Upper lobe of left lung (tissue), 6 donors: ENCODE measurements at regions not wholly inside any gene's neighbourhood (a gene's known extent, or its start where the extent isn't known, plus 50 kb on each side); places are given as distances from the start of the nearest gene placed in this dataset.

ENCODE experiments used
- ATAC-seq, 2 donors: fragments of 200-7000 bp; cut with Tn5 transposase; one replicate each; pipeline ENCODE4 v1.9.1; 2022; ENCODE audit warnings: mild to moderate bottlenecking in 2 of 2, moderate library complexity in 2 of 2; ENCODE audit not compliant: low FRiP score in 2 of 2
- DNase-seq, 2 donors: peaks; one replicate each; pipeline ENCODE4 v3.0.0-alpha.2; 2019 to 2020
- H3K27ac ChIP-seq, 4 donors: fragments of 200-600 bp; sonication (generic); one replicate each; pipeline ENCODE4 v1.5.1; 2016 to 2019
- H3K27me3 ChIP-seq, 4 donors: fragments of 200-600 bp; sonication (generic); one replicate each; pipeline ENCODE4 v1.5.1; 2017 to 2019
- H3K36me3 ChIP-seq, 4 donors: fragments of 200-600 bp; sonication (generic); one replicate each; pipeline ENCODE4 v1.5.1; 2016 to 2019
- H3K4me1 ChIP-seq, 4 donors: fragments of 200-600 bp; sonication (generic); one replicate each; pipeline ENCODE4 v1.5.1; 2018 to 2019
- H3K4me3 ChIP-seq, 4 donors: fragments of 200-600 bp; sonication (generic); one replicate each; pipeline ENCODE4 v1.5.1; 2017 to 2019; ENCODE audit warnings: mild to moderate bottlenecking in 2 of 4, moderate library complexity in 1 of 4
- H3K9me3 ChIP-seq, 4 donors: fragments of 200-600 bp; sonication (generic); one replicate each; pipeline ENCODE4 v1.5.1; 2018 to 2019
- EP300 ChIP-seq, 4 donors: sonication (generic); formaldehyde crosslinking; IDR thresholded peaks; one replicate each; pipeline ENCODE4 v1.5.1; 2017; ENCODE audit warnings: antibody characterized with exemption in 4 of 4, control low read depth in 2 of 4
- POLR2A ChIP-seq, 4 donors: fragments of 450-650 bp; IDR thresholded peaks; one replicate each; pipeline ENCODE4 v1.5.1; 2016 to 2017; ENCODE audit warnings: antibody characterized with exemption in 4 of 4, mild to moderate bottlenecking in 2 of 4
- POLR2AphosphoS5 ChIP-seq, 2 donors: sonication (generic); formaldehyde crosslinking; IDR thresholded peaks; one replicate each; pipeline ENCODE4 v1.5.1; 2017; ENCODE audit warnings: antibody characterized with exemption in 2 of 2
- WGBS, 2 donors: methylation state at CpG; one replicate each; pipeline ENCODE4 v1.1.5; 2017 to 2018; 5-methylcytosine and 5-hydroxymethylcytosine counted together
- TF ChIP-seq, protein P1 (sequence below), 6 experiments: fragments of 450-650 bp in 4 of 6; fragments of 200-600 bp in 2 of 6; sonication (generic) in 2 of 6; IDR thresholded peaks; one replicate each; pipeline ENCODE4 v1.5.1; 2016 to 2019; ENCODE audit warnings: antibody characterized with exemption in 6 of 6
- donor health status: DM: no; HTN: no; CAD: no; lungs with moderate emphysema.
- donor health status: DM: no; HTN: yes; CAD: no; lungs with severe emphysema.

DNA sequence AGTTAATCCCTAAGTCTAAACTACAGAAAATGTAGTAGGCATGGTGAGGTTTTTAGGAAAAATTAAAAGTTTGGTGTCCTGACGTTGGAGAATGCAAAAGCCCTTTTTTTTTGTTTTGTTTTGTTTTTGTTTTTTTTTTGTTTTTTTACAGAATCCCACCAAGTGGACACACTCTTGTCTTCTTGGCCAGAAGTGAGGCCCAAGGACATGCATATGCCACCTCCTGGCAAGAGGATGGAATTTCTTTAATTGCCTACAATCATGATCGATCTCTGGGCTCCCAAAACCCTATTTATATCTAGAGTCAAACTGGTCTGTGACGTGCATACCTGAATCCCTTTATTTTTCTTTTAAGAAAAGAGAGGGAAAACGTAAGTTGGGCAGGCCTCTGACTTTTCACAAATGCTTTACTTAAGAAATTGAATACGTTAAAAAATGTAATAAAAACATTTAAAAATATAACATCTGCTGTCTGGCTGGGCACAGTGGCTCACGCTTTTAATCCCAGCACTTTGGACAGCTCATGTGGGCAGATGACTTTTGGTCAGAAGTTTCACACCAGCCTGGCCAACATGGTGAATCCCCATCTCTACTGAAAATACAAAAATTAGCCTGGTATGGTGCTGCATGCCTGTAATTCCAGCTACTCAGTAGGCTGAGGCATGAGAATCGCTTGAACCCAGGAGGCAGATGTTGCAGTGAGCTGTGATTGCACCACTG is 502.7 kb downstream of the CBLN2 start:
- no peaks in the 10 kb centered on the region for H3K4me1 ChIP-seq
- H3K27ac ChIP-seq: no peak overlapping the region
- no peak overlapping the region for H3K4me3 ChIP-seq
- no peak for TF ChIP-seq EP300 (IDR thresholded peaks at IDR 0.05)
- TF ChIP-seq POLR2AphosphoS5 (IDR thresholded peaks at IDR 0.05): no peak
- TF ChIP-seq POLR2A (IDR thresholded peaks at IDR 0.05): no peak
- TF ChIP-seq, protein P1, sequence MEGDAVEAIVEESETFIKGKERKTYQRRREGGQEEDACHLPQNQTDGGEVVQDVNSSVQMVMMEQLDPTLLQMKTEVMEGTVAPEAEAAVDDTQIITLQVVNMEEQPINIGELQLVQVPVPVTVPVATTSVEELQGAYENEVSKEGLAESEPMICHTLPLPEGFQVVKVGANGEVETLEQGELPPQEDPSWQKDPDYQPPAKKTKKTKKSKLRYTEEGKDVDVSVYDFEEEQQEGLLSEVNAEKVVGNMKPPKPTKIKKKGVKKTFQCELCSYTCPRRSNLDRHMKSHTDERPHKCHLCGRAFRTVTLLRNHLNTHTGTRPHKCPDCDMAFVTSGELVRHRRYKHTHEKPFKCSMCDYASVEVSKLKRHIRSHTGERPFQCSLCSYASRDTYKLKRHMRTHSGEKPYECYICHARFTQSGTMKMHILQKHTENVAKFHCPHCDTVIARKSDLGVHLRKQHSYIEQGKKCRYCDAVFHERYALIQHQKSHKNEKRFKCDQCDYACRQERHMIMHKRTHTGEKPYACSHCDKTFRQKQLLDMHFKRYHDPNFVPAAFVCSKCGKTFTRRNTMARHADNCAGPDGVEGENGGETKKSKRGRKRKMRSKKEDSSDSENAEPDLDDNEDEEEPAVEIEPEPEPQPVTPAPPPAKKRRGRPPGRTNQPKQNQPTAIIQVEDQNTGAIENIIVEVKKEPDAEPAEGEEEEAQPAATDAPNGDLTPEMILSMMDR (IDR thresholded peaks at IDR 0.05): no peak
- no peaks in the 10 kb centered on the region for H3K36me3 ChIP-seq
- no peaks in the 10 kb centered on the region for H3K27me3 ChIP-seq
- H3K9me3 ChIP-seq: no peaks in the 10 kb centered on the region
- DNase-seq: no peak
- no peak for ATAC-seq
- WGBS, 2 donors: 68 to 70% methylated on average over 7 of the region's 7 CpGs

DNA sequence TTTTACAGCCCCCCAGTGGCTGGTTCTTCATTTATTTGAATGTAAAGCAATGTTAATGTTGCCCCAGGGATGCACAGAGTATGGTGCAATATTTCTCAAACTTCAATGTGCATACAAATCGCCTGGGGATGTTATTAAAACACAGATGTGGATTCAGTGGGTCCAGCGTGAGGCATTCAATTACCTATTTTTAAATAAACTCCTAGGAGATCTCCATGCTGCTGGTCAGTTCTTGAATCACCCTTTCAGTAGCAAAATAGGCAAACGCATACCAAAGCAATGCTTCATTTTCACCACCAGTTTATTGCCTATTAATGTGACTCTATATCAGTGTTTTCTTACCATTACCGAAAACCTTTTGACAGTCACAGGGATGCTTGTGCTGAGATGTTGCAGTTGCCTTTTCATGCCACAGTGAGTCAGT is 530.7 kb downstream of the CBLN2 start:
- ATAC-seq (no peak), DNase-seq (no peak)
- H3K4me3 ChIP-seq: no peak overlapping the region
- TF ChIP-seq EP300 (IDR thresholded peaks at IDR 0.05) (no peak), POLR2AphosphoS5 (IDR thresholded peaks at IDR 0.05) (no peak), POLR2A (IDR thresholded peaks at IDR 0.05) (no peak)
- TF ChIP-seq, protein P1 (IDR thresholded peaks at IDR 0.05): no peak
- no peaks in the 10 kb centered on the region for H3K36me3 ChIP-seq
- H3K27ac ChIP-seq: no peak overlapping the region
- H3K27me3 ChIP-seq: no peaks in the 10 kb centered on the region
- no peaks in the 10 kb centered on the region for H3K9me3 ChIP-seq
- WGBS, 2 donors: 69 to 71% methylated on average over 4 of the region's 4 CpGs
- H3K4me1 ChIP-seq: no peaks in the 10 kb centered on the region

DNA sequence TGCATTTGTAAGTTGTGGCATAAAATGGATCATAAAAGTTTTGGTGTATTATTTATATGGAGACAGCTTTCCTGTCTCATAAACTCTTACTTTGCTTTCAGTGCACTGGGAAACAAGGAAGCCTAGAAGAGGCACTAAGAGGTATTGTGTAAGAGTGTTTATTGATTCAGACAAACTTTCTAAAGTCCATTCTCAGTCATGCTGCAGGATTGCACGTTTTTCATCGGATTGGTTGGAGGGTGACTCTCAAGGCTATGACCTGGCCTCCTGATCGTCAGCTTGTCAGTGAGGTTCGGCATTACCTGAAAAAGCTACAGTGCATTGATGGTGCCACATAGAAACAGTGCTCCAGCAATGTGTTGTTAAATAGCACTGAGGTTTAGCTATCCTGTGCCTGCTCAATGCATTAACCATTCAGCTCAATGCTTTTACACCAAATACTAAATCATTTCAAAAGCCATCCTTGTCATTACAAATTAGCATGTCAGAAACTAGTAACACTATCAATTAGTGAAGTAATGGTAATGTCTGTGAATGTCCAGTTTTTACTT is 545.5 kb downstream of the CBLN2 start:
- H3K4me1 ChIP-seq: no peaks in the 10 kb centered on the region
- no peak for ATAC-seq
- 51 to 57% methylated on average over 4 of the region's 4 CpGs for whole genome bisulfite sequencing, 2 donors
- H3K9me3 ChIP-seq: no peaks in the 10 kb centered on the region
- no peak for DNase-seq
- H3K27me3 ChIP-seq: no peaks in the 10 kb centered on the region
- H3K4me3 ChIP-seq: no peak overlapping the region
- TF ChIP-seq POLR2AphosphoS5 (IDR thresholded peaks at IDR 0.05) (no peak), EP300 (IDR thresholded peaks at IDR 0.05) (no peak), POLR2A (IDR thresholded peaks at IDR 0.05) (no peak)
- TF ChIP-seq, protein P1 (IDR thresholded peaks at IDR 0.05): no peak
- H3K27ac ChIP-seq: no peak overlapping the region
- no peaks in the 10 kb centered on the region for H3K36me3 ChIP-seq

DNA sequence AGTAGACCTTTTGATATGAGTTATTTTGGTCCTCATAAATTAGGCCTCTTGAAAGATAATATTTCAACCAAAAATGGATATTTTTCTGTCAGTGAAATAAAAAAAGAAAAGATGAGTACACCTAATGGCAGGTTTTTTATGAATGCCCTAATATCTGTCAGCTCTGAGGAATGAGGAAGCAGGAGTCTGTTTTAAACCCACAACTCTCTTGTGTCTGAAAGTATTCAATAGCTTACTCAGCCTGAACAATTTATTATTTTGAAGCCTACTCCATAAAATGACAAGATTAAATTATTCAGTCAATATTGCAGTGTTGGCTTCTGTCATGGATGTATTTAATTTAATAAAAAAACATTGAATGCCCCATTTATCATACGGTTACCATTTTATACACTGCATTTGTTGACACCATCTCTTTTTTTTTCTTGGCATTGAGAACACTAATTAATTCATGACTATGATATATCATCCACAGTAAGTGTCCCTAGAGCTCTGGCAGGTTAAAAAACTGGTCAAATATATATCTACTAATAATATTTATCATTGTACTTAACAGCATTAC is 548.2 kb downstream of the CBLN2 start:
- no peak for ATAC-seq
- H3K27me3 ChIP-seq: no peaks in the 10 kb centered on the region
- H3K36me3 ChIP-seq: no peaks in the 10 kb centered on the region
- H3K4me1 ChIP-seq: no peaks in the 10 kb centered on the region
- H3K9me3 ChIP-seq: no peaks in the 10 kb centered on the region
- 84 to 90% methylated on average over 1 of the region's 1 CpG for WGBS, 2 donors
- DNase-seq: no peak
- H3K27ac ChIP-seq: no peak overlapping the region
- H3K4me3 ChIP-seq: no peak overlapping the region
- TF ChIP-seq POLR2AphosphoS5 (IDR thresholded peaks at IDR 0.05) (no peak), POLR2A (IDR thresholded peaks at IDR 0.05) (no peak)

DNA sequence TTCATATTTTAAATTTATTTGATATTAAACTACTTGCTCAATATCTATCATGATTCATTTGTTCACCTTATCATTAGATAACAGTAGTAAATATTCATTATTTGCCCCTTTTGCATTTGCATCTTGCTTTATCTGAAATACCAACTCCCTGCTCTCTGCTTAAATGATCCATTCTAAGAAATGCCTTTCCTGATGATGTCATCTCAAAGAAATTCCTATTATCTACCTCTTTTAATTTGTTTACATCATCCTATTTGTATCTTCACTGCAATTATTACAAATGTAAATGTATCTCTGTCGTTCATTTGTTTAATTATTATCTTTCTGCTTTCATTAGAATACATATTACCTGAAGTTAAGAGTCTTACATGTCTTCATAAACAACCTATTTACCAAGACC is 549.9 kb downstream of the CBLN2 start:
- Histone ChIP-seq H3K4me1 (no peaks in the 10 kb centered on the region), H3K4me3 (no peak overlapping the region), H3K27ac (no peak overlapping the region), H3K9me3 (no peaks in the 10 kb centered on the region), H3K36me3 (no peaks in the 10 kb centered on the region), H3K27me3 (no peaks in the 10 kb centered on the region)
- TF ChIP-seq EP300 (IDR thresholded peaks at IDR 0.05) (no peak), POLR2A (IDR thresholded peaks at IDR 0.05) (no peak), POLR2AphosphoS5 (IDR thresholded peaks at IDR 0.05) (no peak)
- TF ChIP-seq, protein P1 (IDR thresholded peaks at IDR 0.05): no peak
- DNase-seq (no peak), ATAC-seq (no peak)
- WGBS, 2 donors: 66 to 67% methylated on average over 1 of the region's 1 CpG
